GM06990 (cell line): ENCODE measurements at regions not wholly inside any gene's neighbourhood (a gene's known extent, or its start where the extent isn't known, plus 50 kb on each side); places are given as distances from the start of the nearest gene placed in this dataset.
"Not testable (repeated sequence)": the region's sequence is repeated elsewhere in the genome, so short reads cannot be mapped to it uniquely, and the experiment has no call there.

Experiments used
- DNase-seq: peaks from one replicate; pipeline ENCODE4 v3.0.0-alpha.2; 2011; ENCODE audit not compliant: insufficient read length; ENCODE audit errors: extremely low read depth
- H3K27me3 ChIP-seq: replicated peaks from 2 replicates; pipeline ENCODE4 v1.6.0; 2011; ENCODE audit warnings: low read length; ENCODE audit not compliant: control insufficient read depth, insufficient read depth
- H3K36me3 ChIP-seq: 2 replicates; pipeline ENCODE4 v1.5.1; 2011; ENCODE audit warnings: low read length; ENCODE audit not compliant: control insufficient read depth, insufficient read depth
- H3K4me3 ChIP-seq: replicated peaks from 2 replicates; pipeline ENCODE4 v1.5.1; 2011; ENCODE audit warnings: low read depth, mild to moderate bottlenecking, control low read depth, low read length
- TF ChIP-seq, protein P1 (sequence below): IDR thresholded peaks from 2 replicates; pipeline ENCODE4 v1.5.1; 2011; ENCODE audit warnings: low read length, control low read depth, mild to moderate bottlenecking, inconsistent platforms; ENCODE audit not compliant: insufficient read depth, poor library complexity, severe bottlenecking

DNA sequence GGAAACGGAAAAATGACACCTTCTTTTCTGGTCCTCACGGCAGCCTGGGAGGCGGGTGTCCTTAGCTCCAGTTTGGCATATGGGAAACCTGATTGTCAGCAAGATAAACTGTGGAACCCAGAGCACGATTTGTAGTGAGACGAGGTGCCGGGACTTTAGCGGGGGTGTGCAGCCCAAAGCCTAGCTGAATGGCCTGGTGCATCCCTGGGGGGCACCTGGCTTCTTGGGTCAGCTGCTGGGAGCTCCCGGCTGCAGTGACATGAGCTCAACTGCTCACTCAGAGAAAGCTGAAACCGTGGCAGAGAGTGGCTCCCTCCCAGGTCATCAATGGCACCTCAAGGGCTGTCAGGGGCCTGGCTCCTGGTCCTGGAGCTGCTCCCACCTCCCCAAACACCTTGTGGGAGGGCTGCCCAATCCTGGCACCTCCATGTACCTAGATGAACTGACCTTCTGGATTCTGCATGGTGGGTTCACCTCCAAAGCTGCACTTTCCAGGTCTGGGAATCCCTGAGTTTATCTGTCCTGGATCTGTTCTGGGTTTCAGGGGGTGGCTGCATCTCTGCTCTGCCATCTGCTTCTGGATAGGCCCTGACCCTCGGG lies 260.5 kb downstream of the MATN1 start:
- H3K4me3 ChIP-seq = no peak overlapping the region
- no peaks in the 10 kb centered on the region; the same call in none of the 2 replicates for H3K27me3 ChIP-seq
- no peak for DNase-seq
- TF ChIP-seq, protein P1, sequence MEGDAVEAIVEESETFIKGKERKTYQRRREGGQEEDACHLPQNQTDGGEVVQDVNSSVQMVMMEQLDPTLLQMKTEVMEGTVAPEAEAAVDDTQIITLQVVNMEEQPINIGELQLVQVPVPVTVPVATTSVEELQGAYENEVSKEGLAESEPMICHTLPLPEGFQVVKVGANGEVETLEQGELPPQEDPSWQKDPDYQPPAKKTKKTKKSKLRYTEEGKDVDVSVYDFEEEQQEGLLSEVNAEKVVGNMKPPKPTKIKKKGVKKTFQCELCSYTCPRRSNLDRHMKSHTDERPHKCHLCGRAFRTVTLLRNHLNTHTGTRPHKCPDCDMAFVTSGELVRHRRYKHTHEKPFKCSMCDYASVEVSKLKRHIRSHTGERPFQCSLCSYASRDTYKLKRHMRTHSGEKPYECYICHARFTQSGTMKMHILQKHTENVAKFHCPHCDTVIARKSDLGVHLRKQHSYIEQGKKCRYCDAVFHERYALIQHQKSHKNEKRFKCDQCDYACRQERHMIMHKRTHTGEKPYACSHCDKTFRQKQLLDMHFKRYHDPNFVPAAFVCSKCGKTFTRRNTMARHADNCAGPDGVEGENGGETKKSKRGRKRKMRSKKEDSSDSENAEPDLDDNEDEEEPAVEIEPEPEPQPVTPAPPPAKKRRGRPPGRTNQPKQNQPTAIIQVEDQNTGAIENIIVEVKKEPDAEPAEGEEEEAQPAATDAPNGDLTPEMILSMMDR = no peak
- H3K36me3 ChIP-seq = no peaks in the 10 kb centered on the region

DNA sequence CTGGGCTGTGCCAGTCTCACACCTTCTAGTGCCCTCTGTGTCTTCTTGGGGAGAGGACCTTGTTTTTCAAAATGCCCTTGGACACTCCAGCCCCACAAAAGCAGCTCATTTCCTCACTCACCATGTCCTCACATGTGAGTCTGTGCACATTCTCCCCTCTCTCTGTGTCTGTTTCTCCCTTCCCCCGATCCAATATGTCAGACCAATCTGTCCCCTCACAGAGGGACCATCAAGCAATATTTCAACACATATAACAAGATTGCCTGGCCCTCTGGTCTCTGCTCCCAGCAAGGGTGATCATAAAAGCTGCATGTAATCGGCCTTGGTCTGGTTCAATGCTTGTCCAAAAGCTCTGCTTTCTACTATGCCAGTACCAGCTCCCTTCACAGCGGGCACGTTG lies 261.2 kb downstream of the MATN1 start:
- H3K36me3 ChIP-seq = no peaks in the 10 kb centered on the region
- H3K4me3 ChIP-seq = no peak overlapping the region
- TF ChIP-seq, protein P1 = no peak
- H3K27me3 ChIP-seq = no peaks in the 10 kb centered on the region; the same call in none of the 2 replicates
- no peak for DNase-seq

GRCh38 chr1:30461640-30462039 lies 261.7 kb downstream of the MATN1 start:
- H3K4me3 ChIP-seq = no peak overlapping the region
- H3K36me3 ChIP-seq = no peaks in the 10 kb centered on the region
- no peak for DNase-seq
- TF ChIP-seq, protein P1 = no peak
- H3K27me3 ChIP-seq = no peaks in the 10 kb centered on the region; the same call in none of the 2 replicates

DNA sequence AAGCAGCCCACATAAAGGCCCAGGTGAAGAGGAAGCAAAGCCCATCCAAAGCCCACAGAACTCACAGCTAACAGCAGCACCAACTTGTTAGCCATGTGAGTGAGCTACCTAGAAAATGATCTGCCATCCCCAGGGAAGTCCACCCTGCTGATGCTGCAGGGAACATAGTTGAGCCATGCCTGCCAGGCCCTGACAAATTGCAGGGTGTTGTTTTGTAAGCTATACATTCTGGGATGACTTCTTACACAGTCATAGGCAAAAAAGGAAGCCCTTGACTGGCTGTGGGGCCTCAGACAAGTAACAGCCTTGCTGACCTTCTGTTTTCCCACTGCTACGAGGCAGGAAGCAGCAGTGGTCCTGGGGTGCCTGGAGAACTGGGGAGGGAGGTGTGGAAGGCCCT lies 262.7 kb downstream of the MATN1 start:
- DNase-seq = no peak
- Histone ChIP-seq H3K4me3 (no peak overlapping the region), H3K27me3 (no peaks in the 10 kb centered on the region; the same call in none of the 2 replicates), H3K36me3 (no peaks in the 10 kb centered on the region)
- TF ChIP-seq, protein P1 = no peak

- H3K36me3 ChIP-seq, H3K27me3 ChIP-seq, DNase-seq, H3K4me3 ChIP-seq: not testable (repeated sequence)
Observed at GRCh38 chr1:30458730-30459485, 264.5 kb downstream of the MATN1 start.

- Histone ChIP-seq H3K27me3 (peaks cover 2% of the 10 kb centered on the region), H3K4me3 (no peak overlapping the region), H3K36me3 (no peaks in the 10 kb centered on the region)
- DNase-seq = no peak
- TF ChIP-seq, protein P1 = no peak
Observed at GRCh38 chr1:30452925-30453324, 270.5 kb downstream of the MATN1 start.
